ENCODE measurements at regions not wholly inside any gene's neighbourhood (a gene's known extent, or its start where the extent isn't known, plus 50 kb on each side); places are given as distances from the start of the nearest gene placed in this dataset.

DNA sequence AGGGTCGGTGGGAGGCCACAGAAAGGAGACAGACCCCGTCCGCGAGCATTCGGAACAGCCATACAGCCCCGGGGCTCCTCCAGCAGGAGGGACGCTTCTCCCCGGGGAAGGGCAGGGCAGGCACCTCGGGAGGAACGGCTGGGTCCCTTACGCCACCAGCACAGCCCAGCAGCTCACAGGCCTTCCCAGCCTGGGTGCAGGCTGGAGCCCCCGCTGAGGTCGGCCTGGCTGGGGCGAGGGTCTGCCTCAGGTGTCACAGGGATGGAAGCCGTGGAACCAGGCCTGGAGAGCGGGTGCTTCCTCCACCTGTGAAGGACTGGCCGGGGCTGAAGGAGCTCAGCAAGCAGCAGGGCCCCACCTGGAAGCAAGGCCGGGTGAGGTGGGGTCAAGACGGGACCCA lies 732.3 kb downstream of the BRD1 start:
- peak; percentile 51 for DNase-seq (ENCODE audit: missing footprints)

DNA sequence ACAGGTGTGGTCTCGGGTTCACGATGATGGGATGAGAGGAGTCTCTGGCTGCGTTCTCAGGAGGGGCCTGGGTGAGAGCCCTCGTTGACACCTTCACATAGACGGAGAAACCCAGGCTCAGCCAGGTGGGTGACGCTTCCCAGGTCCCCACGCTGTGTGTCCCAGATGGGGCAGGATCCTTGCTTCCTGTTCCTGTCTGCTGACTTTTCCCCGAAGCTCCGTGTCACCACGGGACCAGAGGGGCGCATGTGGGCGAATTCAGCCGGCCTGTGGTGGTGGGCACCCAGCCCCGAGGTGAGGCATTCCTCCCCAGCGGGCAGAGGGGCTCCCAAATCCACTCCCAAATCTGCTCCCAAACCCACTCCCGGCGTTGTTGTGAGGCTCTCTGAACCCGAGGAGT lies 732.8 kb downstream of the BRD1 start:
- ATAC-seq: no peak
- DNase-seq (ENCODE audit: missing footprints): peak; percentile 34
- intact Hi-C loops (cut with DNase I): no loop called here

More for the DNA sequence above, 732.3 kb downstream of the BRD1 start:
- intact Hi-C loops (cut with DNase I): no loop called here
- ATAC-seq: no peak

DNA sequence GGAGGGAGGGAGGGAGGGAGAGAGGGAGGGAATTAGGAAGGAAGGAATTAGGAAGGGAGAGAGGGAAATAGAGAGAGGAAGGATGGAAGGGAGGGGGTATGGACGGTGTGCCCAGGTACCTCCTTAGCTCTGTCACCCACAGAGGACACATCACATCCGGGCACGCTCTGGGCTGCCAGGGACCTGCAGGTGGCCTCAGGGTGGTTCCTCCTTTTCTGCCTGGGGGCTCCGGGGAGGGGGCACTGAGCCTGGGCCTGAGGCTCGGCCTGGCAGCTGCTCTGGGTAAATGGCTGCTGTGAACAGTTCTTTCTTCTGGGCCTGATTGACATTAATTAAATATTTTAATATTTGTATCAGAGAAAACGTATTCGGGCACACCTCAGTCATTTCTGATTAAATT lies 733.5 kb downstream of the BRD1 start:
- intact Hi-C loops (cut with DNase I): no loop called here
- DNase-seq (ENCODE audit: missing footprints): peak; percentile 41

DNA sequence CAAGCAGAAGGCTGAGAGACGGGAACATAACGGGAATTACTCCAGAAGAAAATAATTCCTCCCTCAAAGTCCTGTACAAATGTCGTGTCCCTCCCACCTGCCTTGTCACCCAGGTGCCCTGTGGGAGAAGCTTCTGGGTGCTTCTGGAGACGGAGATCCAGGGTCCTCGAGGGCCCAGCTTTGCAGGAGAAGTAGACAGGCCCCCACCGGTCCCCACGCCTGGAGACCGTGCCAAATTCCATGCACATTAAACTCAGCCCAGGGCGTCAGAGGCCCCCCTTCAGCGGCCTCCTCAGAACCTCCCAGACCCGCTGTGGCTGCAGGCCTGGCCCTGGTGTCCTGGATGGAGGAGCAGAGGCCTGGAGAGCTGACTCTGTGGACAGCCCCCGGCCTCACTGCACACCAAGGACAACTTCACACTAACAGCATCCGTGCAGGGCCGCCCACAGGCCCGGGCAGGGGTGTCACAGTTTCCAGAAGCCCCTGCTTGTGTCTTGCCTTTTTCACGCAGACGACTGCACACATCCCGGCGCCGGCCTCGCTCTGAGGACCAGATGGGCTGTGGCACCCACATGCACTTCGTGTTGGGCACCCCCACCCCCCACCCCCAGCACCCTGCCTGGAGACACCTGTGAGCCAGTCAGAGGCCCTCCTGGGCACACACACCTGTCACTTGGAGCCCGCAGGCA lies 734.3 kb downstream of the BRD1 start:
- peak; percentile 58 for DNase-seq (ENCODE audit: missing footprints)
- no peak for ATAC-seq
- intact Hi-C loops (cut with DNase I): no loop called here

More for the DNA sequence above, 733.5 kb downstream of the BRD1 start:
- ATAC-seq: no peak

DNA sequence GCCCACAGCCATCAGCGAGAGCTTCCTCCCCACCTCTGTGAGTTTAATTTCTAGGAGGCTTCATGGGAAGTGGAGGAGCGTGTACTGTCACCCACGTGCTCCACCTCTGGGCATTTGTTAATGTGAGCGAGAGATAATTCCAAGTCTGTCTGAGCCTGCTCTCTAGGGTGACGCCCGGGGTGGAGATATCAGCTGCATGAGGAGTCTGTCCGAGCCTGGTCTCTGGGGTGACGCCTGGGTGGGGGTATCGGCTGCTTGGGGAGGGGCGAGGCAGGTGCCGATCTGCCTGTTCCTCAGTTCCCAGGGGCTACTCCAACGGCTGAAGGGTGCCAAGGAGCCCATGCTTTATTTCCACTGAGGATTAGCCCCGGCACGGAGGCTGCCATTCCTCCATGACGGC lies 735.0 kb downstream of the BRD1 start:
- intact Hi-C loops (cut with DNase I): no loop called here
- ATAC-seq: no peak
- DNase-seq (ENCODE audit: missing footprints): peak; percentile 14

DNA sequence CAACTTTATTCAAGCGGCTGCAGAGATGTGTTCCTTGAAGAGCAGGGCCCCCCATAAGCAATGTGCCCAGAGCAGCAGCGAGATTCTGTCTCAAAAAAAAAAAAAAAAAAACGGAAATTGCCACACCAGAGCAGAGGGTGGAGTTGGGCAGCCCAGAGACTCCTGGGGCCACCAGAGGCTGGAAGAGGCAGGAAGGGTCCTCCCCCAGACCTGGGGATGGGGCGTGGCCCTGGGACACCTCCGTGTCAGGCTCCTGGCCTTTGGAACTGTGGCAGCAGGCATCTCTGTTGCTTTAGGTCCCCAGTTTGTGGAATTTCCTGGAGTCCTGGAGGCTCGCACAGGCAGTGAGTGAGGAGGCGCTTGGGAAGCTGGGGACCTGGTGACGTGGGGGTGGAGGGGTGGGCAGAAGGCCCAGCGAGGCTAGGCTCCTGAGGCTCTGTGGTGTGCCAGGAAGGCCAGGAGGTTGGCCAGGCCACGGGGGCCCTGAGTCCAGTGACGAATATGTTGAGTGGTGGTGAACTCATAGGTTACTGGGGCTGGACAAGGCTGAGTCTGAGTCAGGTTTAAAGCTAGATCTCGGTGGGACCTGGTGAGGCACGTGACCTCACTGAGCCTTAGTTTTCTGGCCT lies 735.6 kb downstream of the BRD1 start:
- ATAC-seq (no peak), DNase-seq (ENCODE audit: missing footprints) (peak; percentile 14)
- intact Hi-C loops (cut with DNase I): no loop called here

DNA sequence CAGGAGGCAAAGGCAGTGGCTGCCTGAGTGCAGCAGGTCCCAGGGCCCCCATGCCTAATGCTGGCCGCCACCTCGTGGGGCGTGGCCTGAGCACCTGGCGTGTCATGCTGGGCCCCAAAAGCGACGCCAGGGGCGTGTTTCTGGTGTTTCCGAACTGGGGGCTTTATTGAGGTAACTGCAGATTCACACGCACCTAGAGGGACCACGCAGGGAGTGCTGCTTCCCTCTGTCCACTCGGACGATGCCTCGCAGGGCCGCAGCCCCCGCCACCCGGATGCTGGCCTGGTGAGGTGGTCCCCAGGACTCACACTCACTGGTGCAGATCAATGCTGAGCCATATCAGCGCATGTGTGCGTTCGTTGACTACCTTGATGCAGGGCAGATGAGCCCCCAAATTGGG lies 736.2 kb downstream of the BRD1 start:
- peak; percentile 30 for DNase-seq (ENCODE audit: missing footprints)
- no peak for ATAC-seq
- intact Hi-C loops (cut with DNase I): no loop called here

DNA sequence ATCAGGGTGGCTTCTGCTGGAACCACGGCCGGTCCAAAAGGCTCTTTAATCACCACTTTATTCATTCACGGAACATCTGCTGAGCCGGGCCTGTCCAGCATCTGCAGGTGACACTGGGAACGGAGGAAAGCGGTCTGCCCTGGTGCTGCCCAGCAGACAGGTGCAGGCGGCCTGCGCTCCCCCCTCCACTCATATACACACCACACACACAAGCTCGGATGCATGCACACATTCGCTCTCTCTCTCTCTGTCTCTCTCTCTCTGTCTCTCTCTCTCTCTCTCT lies 736.9 kb downstream of the BRD1 start:
- DNase-seq (ENCODE audit: missing footprints) (no peak), ATAC-seq (no peak)
- intact Hi-C loops (cut with DNase I): no loop called here

DNA sequence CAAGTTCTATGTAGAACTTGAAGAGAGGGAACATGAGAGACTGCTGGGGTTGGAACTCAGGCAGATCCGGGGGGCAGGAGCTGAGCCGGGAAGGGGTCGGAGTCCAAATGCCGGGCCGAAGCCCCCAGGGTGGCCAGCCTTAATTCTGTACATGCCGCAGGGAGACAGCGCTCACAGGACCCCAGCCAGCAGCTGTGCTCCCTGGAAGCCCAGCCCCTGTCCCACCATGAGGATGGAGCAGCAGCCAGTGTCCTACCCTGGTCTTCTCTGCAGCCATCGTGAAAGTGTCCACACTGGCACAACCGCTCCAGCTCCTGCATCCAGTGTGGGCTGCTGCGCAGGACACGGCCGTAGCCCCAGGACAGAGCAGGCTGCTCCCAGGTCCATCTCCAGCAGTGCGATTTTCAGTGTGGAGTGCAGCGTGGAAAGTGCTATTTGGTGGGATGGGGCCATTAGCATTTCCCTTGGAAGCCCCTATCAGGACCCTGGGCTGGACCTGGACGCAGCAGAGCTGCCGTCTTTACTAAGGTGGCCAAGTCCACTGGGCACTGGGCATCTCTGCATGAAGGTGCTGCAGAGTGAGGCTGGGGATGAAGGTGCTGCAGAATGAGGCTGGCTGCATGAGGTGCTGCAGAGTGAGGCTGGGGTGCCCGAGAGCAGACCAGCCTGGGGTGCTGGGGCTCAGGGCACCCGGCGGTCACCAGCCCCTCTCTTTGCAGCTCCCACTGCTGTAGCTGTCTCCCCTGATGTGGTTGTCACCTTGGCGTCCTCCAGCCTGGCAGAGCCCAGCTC lies 737.4 kb downstream of the BRD1 start:
- intact Hi-C loops (cut with DNase I): no loop called here
- DNase-seq (ENCODE audit: missing footprints) (no peak), ATAC-seq (no peak)

DNA sequence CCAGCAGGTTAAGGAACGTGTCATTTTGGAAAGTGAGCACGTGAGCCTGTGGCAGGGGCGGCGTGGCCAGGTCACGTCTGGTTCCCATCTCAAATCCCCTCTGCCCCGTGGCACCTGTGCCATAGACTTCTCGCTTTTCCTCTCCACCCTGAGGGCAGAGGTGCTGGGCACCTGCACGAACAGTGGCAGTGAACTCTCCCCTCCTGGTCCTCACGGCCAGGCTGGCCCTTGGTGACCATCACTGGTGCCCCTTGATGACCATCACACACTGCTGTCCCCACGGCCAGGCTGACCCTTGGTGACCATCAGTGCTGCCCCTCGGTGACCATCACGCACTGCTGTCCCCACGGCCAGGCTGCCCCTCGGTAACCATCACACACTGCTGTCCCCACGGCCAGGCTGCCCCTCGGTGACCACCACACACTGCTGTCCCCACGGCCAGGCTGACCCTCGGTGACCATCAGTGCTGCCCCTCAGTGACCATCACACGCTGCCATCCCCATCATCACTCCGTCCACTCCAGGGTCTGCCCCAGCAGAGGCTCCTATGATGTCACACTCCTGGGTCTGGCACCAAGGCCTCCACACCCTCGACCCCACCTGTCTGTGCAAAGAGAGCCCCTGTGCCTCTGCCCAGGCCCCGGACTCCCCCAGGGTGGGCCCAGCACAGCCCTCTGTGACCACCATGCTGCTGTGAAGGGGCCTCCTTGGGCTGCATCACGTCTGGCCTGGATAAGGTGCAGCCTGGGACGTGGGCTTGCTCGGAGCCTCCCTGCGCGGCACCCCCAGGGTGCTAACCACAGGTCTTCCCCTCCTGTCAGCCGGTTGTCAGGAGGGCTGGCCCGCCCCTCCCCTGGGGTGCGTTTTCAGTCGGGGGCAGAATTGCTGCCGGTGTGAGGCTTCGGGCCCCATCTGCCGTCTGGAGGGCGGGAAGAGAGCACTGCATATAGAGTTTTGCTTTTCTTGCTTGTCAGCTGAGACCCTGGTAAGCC lies 738.6 kb downstream of the BRD1 start:
- ATAC-seq (no peak), DNase-seq (ENCODE audit: missing footprints) (no peak)
- intact Hi-C loops (cut with DNase I): no loop called here

DNA sequence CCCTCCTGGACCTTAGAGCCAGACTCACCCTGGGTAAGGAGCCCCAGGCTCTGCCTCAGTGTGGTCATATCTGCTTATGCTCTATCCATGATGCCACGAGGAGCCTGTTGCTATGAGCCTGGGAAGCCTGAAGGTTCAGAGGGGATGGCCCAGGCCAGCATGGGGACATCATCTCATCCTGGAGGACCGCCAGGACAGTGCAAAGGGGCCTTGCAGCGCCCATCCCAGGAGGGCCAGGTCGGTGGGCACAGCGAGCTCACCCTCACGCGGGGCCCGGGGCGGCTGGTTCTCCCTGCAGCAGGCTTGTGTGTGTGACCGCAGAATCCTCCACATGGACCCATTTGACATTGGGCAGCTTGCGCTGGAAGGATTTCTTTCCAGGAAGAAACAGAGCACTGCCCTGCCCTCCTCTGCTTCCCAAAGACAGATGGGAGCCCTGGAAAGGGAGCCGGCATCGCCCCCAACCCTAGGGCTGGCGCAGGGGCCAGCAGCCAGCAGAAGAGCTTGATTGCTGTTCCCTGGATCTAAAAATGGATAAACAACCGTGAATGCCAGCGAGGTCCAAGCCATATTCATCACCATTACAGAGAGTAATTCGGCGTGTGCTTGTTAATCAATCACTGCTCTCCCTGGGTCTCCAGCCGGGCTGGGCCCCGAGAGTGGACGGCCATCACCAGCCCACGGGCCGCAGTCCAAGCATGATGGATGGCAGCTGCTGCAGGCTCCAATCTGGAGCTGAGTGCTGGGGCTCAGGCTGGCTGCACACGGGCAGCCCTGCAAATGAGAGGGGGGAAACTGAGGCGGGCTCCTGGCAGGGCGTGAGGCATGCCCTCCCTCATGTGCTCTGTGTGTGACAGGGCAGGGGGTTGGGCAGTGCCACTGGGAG lies 739.7 kb downstream of the BRD1 start:
- intact Hi-C loops (cut with DNase I): no loop called here
- DNase-seq (ENCODE audit: missing footprints) (no peak), ATAC-seq (no peak)

DNA sequence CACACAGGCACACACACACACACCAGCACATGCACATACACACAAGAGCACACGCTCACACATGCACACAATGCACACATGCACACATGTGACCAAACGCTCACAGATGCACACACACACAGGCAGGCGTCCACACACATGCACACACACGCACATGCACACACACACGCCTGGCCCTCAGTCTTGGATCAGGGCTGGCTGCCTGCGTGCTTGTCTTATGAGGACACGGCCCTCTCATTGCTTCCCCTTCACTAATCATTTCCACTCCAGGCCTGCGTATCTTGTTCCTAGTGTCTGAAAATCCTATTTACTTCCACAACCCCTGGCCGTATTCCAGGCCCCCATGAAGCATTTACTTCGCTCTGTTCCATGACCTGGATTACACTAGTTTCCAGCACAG lies 740.5 kb downstream of the BRD1 start:
- no peak for ATAC-seq
- intact Hi-C loops (cut with DNase I): no loop called here
- DNase-seq (ENCODE audit: missing footprints): no peak

DNA sequence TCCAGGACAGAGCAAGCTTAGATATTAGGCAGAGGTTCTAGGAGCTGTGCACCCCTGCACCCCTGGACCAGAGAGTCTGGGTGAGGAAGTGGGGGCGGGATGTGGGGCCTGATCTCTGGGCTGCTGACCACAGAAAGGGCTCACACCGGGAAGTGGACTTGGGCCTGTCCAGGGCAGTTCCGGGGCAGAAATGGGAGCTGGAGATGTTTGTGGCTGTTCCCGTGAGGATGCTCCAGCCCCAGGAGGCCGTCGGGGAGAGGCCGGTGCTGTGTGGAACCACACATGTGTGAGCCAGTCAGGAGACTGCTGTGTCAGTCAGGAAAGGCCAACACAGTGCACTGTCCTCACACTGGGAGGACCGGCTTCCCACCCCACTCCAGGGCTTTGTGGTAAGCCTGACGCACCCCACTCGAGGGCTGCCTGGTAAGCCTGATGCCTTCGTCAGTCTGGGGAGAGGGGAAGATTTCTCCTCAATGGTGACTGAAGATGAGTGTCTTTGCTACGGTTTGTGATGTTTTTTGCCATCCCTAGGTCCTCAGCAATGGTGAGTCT lies 741.0 kb downstream of the BRD1 start:
- ATAC-seq (no peak), DNase-seq (ENCODE audit: missing footprints) (no peak)
- intact Hi-C loops (cut with DNase I): no loop called here

DNA sequence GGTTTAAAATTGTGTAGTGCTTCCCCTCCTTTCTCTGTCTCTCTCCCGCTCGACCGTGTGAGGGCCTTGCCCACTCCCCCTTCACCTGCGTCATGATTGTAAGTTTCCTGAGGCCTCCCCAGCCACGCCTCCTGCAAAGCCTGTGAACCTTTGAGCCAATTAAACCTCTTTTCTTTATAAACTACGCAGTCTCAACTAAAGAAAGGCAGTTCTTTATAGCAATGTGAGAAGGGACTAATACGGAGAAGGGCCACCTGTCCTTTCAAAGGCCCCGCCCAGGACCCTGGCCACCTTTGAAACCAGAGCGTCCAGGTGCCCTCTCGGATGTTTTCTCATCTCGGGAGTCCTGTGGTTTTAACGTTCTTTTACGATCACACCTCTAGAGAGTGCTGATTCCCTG lies 741.5 kb downstream of the BRD1 start:
- intact Hi-C loops (cut with DNase I): no loop called here
- no peak for DNase-seq (ENCODE audit: missing footprints)
- ATAC-seq: no peak

DNA sequence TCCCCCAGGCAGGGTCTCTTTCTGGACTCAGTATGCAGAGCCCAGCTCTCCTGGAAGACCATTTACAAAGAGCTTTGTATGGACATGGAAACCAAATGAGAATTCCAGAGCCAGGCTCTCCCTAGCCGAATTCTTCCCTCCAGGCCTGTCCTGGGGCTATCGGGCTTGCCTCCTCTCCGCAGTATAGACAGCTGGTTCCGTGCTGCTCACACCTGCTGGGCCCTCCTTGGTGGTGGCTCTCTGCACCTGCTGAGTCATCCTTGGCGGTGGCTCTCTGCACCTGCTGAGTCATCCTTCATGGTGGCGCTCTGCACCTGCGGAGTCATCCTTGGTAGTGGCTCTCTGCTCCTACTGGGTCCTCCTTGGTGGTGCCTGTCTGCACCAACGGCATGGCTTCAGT lies 743.5 kb downstream of the BRD1 start:
- ATAC-seq: no peak
- intact Hi-C loops (cut with DNase I): no loop called here
- no peak for DNase-seq (ENCODE audit: missing footprints)

DNA sequence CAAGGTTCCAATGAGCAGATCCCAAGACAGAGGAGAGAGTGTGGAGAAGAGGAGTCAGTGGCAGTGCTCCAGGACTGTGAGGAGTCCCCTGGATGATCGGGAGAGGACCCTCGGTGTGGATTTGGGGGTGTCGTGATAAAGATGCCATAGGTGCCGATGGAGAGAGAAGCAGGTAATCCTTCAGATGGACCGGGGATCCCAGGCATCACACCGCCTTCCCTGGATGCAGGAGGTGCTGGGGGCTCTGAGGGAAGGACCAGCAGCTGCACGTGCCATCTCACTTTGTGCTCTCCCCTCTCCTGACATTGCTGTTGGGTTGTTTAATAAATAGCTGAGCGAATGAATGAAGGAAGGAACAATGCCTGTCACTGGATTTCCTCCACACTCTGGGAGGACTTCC lies 744.1 kb downstream of the BRD1 start:
- no peak for DNase-seq (ENCODE audit: missing footprints)
- intact Hi-C loops (cut with DNase I): no loop called here
- no peak for ATAC-seq

DNA sequence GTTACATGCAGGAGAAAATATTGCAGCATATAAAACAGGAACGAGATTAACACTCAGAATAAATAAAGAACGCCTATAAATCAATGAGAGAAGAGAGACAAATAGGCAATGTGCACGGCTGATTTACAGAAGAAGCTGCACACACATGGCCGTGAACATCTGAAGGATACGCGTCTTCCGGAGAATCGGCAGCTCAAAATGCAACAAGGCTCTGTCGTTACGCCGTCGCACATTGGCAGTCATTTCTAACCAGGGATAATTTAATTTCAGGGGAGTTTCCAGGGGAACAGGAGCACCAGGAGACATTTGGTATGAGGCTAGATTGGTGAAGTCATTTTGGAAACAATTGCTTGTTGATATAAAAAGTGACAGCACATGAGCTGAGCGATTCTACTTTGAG lies 745.2 kb downstream of the BRD1 start:
- DNase-seq (ENCODE audit: missing footprints): no peak
- intact Hi-C loops (cut with DNase I): no loop called here
- ATAC-seq: no peak

DNA sequence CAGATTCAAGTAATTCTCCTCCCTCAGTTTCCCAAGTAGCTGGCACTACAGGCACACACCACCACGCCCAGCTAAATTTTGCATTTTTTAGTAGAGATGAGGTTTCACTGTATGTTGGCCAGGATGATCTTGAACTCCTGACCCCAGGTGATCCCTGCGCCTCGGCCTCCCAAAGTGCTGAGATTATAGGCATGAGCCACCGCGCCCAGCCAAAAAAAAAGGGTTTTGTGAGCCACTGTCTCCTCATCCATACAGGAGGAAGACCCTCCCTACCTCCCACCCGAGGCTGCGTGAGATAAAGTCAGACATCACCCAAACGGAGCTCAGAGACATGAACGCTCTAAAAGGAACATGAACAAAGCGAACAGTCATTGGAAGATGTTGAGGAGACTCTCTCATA lies 745.7 kb downstream of the BRD1 start:
- no peak for DNase-seq (ENCODE audit: missing footprints)

More for the DNA sequence above, 745.7 kb downstream of the BRD1 start:
- ATAC-seq: no peak
- intact Hi-C loops (cut with DNase I): no loop called here

Data from Right ventricle myocardium inferior (tissue), 1 donor.